ENCODE measurements at regions not wholly inside any gene's neighbourhood (a gene's known extent, or its start where the extent isn't known, plus 50 kb on each side); places are given as distances from the start of the nearest gene placed in this dataset.

GRCh38 chr21:26224366-26224765, 53.8 kb upstream of the APP start:
- no peak for DNase-seq (ENCODE audit: low read depth)

All from EH (cell line).